H1 (cell line): ENCODE measurements at regions not wholly inside any gene's neighbourhood (a gene's known extent, or its start where the extent isn't known, plus 50 kb on each side); places are given as distances from the start of the nearest gene placed in this dataset.

Experiments
- CTCF ChIA-PET: fragments of 300-600 bp; sonication (Branson Sonifier 250); formaldehyde crosslinking; loops from one replicate; lab custom pipeline; 2021; ENCODE audit not compliant: partially characterized antibody; lab: Charles Lee
- POLR2A ChIA-PET: fragments of 300-600 bp; sonication (Branson Sonifier 250); formaldehyde crosslinking; loops from one replicate; lab custom pipeline; 2021; ENCODE audit warnings: inconsistent platforms; ENCODE audit not compliant: partially characterized antibody; lab: Charles Lee
- DNase-seq, 2 experiments: peaks; one replicate each; pipeline versions ENCODE4 v3.0.0 to v3.0.0-alpha.2; 2010 to 2022; ENCODE audit warnings: low spot score in 2 of 2, low read depth in 1 of 2, mixed read lengths in 1 of 2
- FAIRE-seq: peaks from 2 replicates; lab custom pipeline; 2011; peaks lifted over from hg19 to GRCh38; lab: Jason Lieb, UNC
- H2AFZ ChIP-seq: 2 replicates; pipeline ENCODE4 v1.8.1; 2012; ENCODE audit warnings: low read length, inconsistent platforms
- H2AK5ac ChIP-seq: 2 replicates; pipeline ENCODE4 v1.6.1; 2013; ENCODE audit warnings: low read depth, low read length
- H2BK120ac ChIP-seq: replicated peaks from 2 replicates; pipeline ENCODE3; 2013; ENCODE audit warnings: low read depth, low read length, inconsistent platforms
- H2BK12ac ChIP-seq: 2 replicates; pipeline ENCODE4 v1.6.1; 2013; ENCODE audit warnings: low read depth, low read length
- H2BK15ac ChIP-seq: 2 replicates; pipeline ENCODE4 v1.6.1; 2013; ENCODE audit warnings: low read length
- H2BK20ac ChIP-seq: 2 replicates; pipeline ENCODE4 v1.6.1; 2013; ENCODE audit warnings: low read length
- H2BK5ac ChIP-seq: 2 replicates; pipeline ENCODE4 v1.6.1; 2013; ENCODE audit warnings: low read depth, low read length
- H3K14ac ChIP-seq: 2 replicates; pipeline ENCODE4 v1.6.1; 2013; ENCODE audit warnings: inconsistent platforms; ENCODE audit not compliant: insufficient read length
- H3K18ac ChIP-seq: 2 replicates; pipeline ENCODE4 v1.6.1; 2013; ENCODE audit warnings: low read length; ENCODE audit errors: extremely low read depth
- H3K23ac ChIP-seq: 2 replicates; pipeline ENCODE4 v1.6.1; 2013; ENCODE audit warnings: inconsistent platforms; ENCODE audit not compliant: insufficient read length
- H3K23me2 ChIP-seq: 2 replicates; pipeline ENCODE4 v1.6.1; 2013; ENCODE audit warnings: low read depth, low read length
- H3K27ac ChIP-seq: 2 replicates; pipeline ENCODE4 v1.6.1; 2011; ENCODE audit warnings: low read depth, low read length, inconsistent platforms
- H3K27me3 ChIP-seq, 4 experiments: replicated peaks in 1 of 4; 1 replicate in 1 of 4; 2 replicates in 3 of 4; pipeline versions ENCODE4 v1.6.1 to v1.8.1; 2011 to 2013; ENCODE audit warnings: low read length in 3 of 4, mild to moderate bottlenecking in 3 of 4, inconsistent platforms in 2 of 4, mixed read lengths in 2 of 4, moderate library complexity in 1 of 4; ENCODE audit not compliant: control insufficient read depth in 3 of 4, insufficient read depth in 3 of 4; ENCODE audit errors: extremely low read depth in 1 of 4
- H3K36me3 ChIP-seq, 4 experiments: 2 replicates each; pipeline versions ENCODE4 v1.6.1 to v1.8.1; 2011 to 2013; ENCODE audit warnings: mild to moderate bottlenecking in 4 of 4, low read length in 3 of 4, moderate library complexity in 2 of 4, control low read depth in 1 of 4, inconsistent platforms in 1 of 4; ENCODE audit not compliant: insufficient read depth in 4 of 4, control insufficient read depth in 2 of 4
- H3K4ac ChIP-seq: replicated peaks from 2 replicates; pipeline ENCODE3; 2013; ENCODE audit warnings: low read length, low read depth, mixed read lengths, inconsistent platforms; ENCODE audit not compliant: insufficient read length
- H3K4me1 ChIP-seq, 4 experiments: replicated peaks in 1 of 4; 1 replicate in 1 of 4; 2 replicates in 3 of 4; pipeline versions ENCODE4 v1.6.1 to v1.8.1; 2011 to 2013; ENCODE audit warnings: low read length in 3 of 4, inconsistent platforms in 2 of 4, mixed read lengths in 1 of 4; ENCODE audit not compliant: insufficient read depth in 4 of 4, control insufficient read depth in 3 of 4
- H3K4me2 ChIP-seq, 2 experiments: 2 replicates each; pipeline versions ENCODE4 v1.6.1 to v1.8.1; 2011 to 2013; ENCODE audit warnings: low read depth in 2 of 2, low read length in 2 of 2, control low read depth in 1 of 2, inconsistent platforms in 1 of 2, mild to moderate bottlenecking in 1 of 2; ENCODE audit not compliant: insufficient read depth in 1 of 2
- H3K4me3 ChIP-seq, 4 experiments: fragments of 200-600, 300-600 bp in 1 of 4; sonication (generic), shearing (Covaris generic), sonication (Bioruptor Twin) in 1 of 4; 2 replicates each; pipeline versions ENCODE4 v1.5.1 to v1.8.1; 2011 to 2016; ENCODE audit warnings: low read length in 4 of 4, low read depth in 3 of 4, control low read depth in 2 of 4, inconsistent platforms in 2 of 4, mild to moderate bottlenecking in 2 of 4, mixed read lengths in 1 of 4, moderate library complexity in 1 of 4; ENCODE audit not compliant: insufficient read depth in 2 of 4; ENCODE audit errors: extremely low read depth in 1 of 4
- H3K56ac ChIP-seq: replicated peaks from 2 replicates; pipeline ENCODE3; 2013; ENCODE audit warnings: low read depth, mild to moderate bottlenecking, mixed read lengths, low read length, inconsistent platforms; ENCODE audit not compliant: insufficient read length
- H3K79me1 ChIP-seq: 2 replicates; pipeline ENCODE4 v1.6.1; 2013; ENCODE audit warnings: low read depth, low read length, control low read depth
- H3K79me2 ChIP-seq, 2 experiments: 2 replicates each; pipeline versions ENCODE4 v1.6.1 to v1.8.1; 2012 to 2013; ENCODE audit warnings: low read length in 2 of 2, mild to moderate bottlenecking in 2 of 2, inconsistent platforms in 1 of 2; ENCODE audit not compliant: insufficient read depth in 2 of 2, control insufficient read depth in 1 of 2
- H3K9ac ChIP-seq, 4 experiments: replicated peaks in 1 of 4; 1 replicate in 1 of 4; 2 replicates in 3 of 4; pipeline versions ENCODE4 v1.6.1 to v1.8.1; 2011 to 2013; ENCODE audit warnings: low read depth in 3 of 4, low read length in 3 of 4, control low read depth in 2 of 4, mild to moderate bottlenecking in 2 of 4, moderate library complexity in 2 of 4, inconsistent platforms in 1 of 4; ENCODE audit errors: extremely low read depth in 1 of 4
- H3K9me3 ChIP-seq, 2 experiments: 2 replicates each; pipeline versions ENCODE4 v1.6.1 to v1.8.1; 2012 to 2013; ENCODE audit warnings: mild to moderate bottlenecking in 2 of 2, moderate library complexity in 2 of 2, control low read depth in 1 of 2, inconsistent platforms in 1 of 2, low read depth in 1 of 2, low read length in 1 of 2, mixed read lengths in 1 of 2; ENCODE audit not compliant: insufficient read depth in 2 of 2
- H4K20me1 ChIP-seq, 2 experiments: replicated peaks in 1 of 2; 2 replicates each; pipeline versions ENCODE3 to v1.8.1; 2011 to 2013; ENCODE audit warnings: inconsistent platforms in 2 of 2, low read length in 2 of 2, mild to moderate bottlenecking in 1 of 2; ENCODE audit not compliant: insufficient read depth in 2 of 2, control insufficient read depth in 1 of 2
- H4K5ac ChIP-seq: 2 replicates; pipeline ENCODE4 v1.6.1; 2013; ENCODE audit warnings: low read length, low read depth, mixed read lengths, inconsistent platforms; ENCODE audit not compliant: insufficient read length
- H4K8ac ChIP-seq: 2 replicates; pipeline ENCODE4 v1.8.0; 2013; ENCODE audit warnings: mild to moderate bottlenecking, moderate library complexity, low read length, inconsistent platforms; ENCODE audit not compliant: insufficient read depth; ENCODE audit errors: extremely low read depth
- H4K91ac ChIP-seq: replicated peaks from 2 replicates; pipeline ENCODE3; 2013; ENCODE audit warnings: low read length, mixed read lengths, inconsistent platforms; ENCODE audit not compliant: insufficient read length
- CBX8 ChIP-seq: fragments of 300-800, 300-1000 bp; sonication (generic); IDR thresholded peaks from 2 replicates; pipeline ENCODE4 v1.7.1; 2016; ENCODE audit warnings: low read depth, low read length, borderline replicate concordance
- CEBPB ChIP-seq: IDR thresholded peaks from 2 replicates; pipeline ENCODE4 v1.6.1; 2012; ENCODE audit warnings: low read depth, low read length
- CTCF ChIP-seq, 3 experiments: IDR thresholded peaks; 1 replicate in 2 of 3; 2 replicates in 1 of 3; pipeline versions ENCODE4 v1.5.1 to v1.6.1; 2011; ENCODE audit warnings: low read length in 3 of 3, mild to moderate bottlenecking in 3 of 3, inconsistent platforms in 2 of 3, low read depth in 1 of 3, moderate library complexity in 1 of 3; ENCODE audit not compliant: insufficient read depth in 1 of 3; ENCODE audit errors: control extremely low read depth in 1 of 3
- EGR1 ChIP-seq: IDR thresholded peaks from 2 replicates; pipeline ENCODE4 v1.6.1; 2011; ENCODE audit warnings: low read depth, low read length, borderline replicate concordance
- FOSL1 ChIP-seq: IDR thresholded peaks from 2 replicates; pipeline ENCODE4 v1.6.1; 2011; ENCODE audit warnings: mild to moderate bottlenecking, low read depth, low read length, moderate library complexity; ENCODE audit not compliant: insufficient read depth
- JUN ChIP-seq: IDR thresholded peaks from 2 replicates; pipeline ENCODE4 v1.6.1; 2011; ENCODE audit warnings: low read depth, mild to moderate bottlenecking, improper control_type of control experiment, low read length
- NRF1 ChIP-seq: IDR thresholded peaks from 2 replicates; pipeline ENCODE4 v1.6.1; 2011; ENCODE audit warnings: mild to moderate bottlenecking, low read depth, low read length, improper control_type of control experiment
- POLR2A ChIP-seq, 2 experiments: IDR thresholded peaks; 1 replicate in 1 of 2; 2 replicates in 1 of 2; pipeline ENCODE4 v1.6.1; 2011; ENCODE audit warnings: low read depth in 2 of 2, low read length in 2 of 2, mild to moderate bottlenecking in 2 of 2; ENCODE audit errors: control extremely low read depth in 1 of 2
- RAD21 ChIP-seq, 2 experiments: IDR thresholded peaks in 1 of 2; conservative IDR thresholded peaks in 1 of 2; 2 replicates each; pipeline ENCODE4 v1.6.1; 2011; ENCODE audit warnings: low read depth in 2 of 2, low read length in 2 of 2, improper control_type of control experiment in 1 of 2, inconsistent platforms in 1 of 2, mild to moderate bottlenecking in 1 of 2, moderate library complexity in 1 of 2
- SP1 ChIP-seq: IDR thresholded peaks from 2 replicates; pipeline ENCODE4 v1.6.1; 2011; ENCODE audit warnings: low read depth, low read length
- SP2 ChIP-seq: IDR thresholded peaks from 2 replicates; pipeline ENCODE4 v1.6.1; 2012; ENCODE audit warnings: mild to moderate bottlenecking, low read length, inconsistent platforms
- TBP ChIP-seq: IDR thresholded peaks from 2 replicates; pipeline ENCODE4 v1.6.1; 2011; ENCODE audit warnings: low read depth, low read length, improper control_type of control experiment
- WGBS, 2 experiments: shearing (Covaris generic) in 1 of 2; methylation state at CpG; one replicate each; pipeline versions ENCODE4 v1.1.6 to v1.1.7; 2013 to 2015; ENCODE audit warnings: low lambda C conversion rate in 2 of 2, mixed read lengths in 2 of 2, inconsistent platforms in 1 of 2, low coverage in 1 of 2, missing lambda C conversion rate in 1 of 2; ENCODE audit not compliant: insufficient replicate concordance in 2 of 2, insufficient coverage in 1 of 2, insufficient read length in 1 of 2; ENCODE audit errors: extremely low coverage in 1 of 2, missing lambda C conversion rate in 1 of 2; 5-methylcytosine and 5-hydroxymethylcytosine counted together

DNA sequence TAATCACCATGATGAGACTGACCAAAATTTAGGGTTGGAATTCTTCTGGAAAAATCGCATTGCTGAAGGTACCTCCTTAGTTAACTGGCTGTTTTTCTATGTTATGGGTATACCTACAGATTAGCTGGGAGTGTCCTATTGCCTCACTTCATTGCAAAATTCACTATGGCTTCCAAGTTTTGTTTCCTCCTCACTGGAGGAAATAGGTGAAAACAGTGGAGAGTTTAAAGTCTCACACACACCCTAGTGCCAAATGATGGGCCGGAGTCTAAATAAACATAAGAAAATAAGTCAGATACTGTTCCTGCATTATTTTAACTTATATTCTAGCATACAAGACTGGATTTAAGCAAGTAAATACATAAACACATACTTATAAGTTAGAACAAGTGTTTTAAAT is 98.2 kb downstream of the AHR start:
- no peak overlapping the region for H4K91ac ChIP-seq
- H4K5ac ChIP-seq = no peak overlapping the region
- H3K4me3 ChIP-seq = no peak overlapping the region
- no peak overlapping the region for H2BK20ac ChIP-seq
- no peak overlapping the region for H2BK120ac ChIP-seq
- no peaks in the 10 kb centered on the region for H3K79me1 ChIP-seq
- H3K27me3 ChIP-seq = no peaks in the 10 kb centered on the region
- H2AK5ac ChIP-seq = no peak overlapping the region
- no peak overlapping the region for H3K23ac ChIP-seq
- H3K27ac ChIP-seq = no peak overlapping the region
- FAIRE-seq (no peak), DNase-seq (no peak)
- no peak overlapping the region for H2BK5ac ChIP-seq
- H4K20me1 ChIP-seq = no peaks in the 10 kb centered on the region
- peaks cover 0 to 6% (median 0%) of the 10 kb centered on the region in 4 experiments; a peak in 2 of 8 replicates for H3K36me3 ChIP-seq
- H3K4ac ChIP-seq = no peak overlapping the region
- H3K4me2 ChIP-seq = no peak overlapping the region
- no peak for TF ChIP-seq RAD21 (IDR thresholded peaks at IDR 0.05 in 1 of 2, conservative IDR thresholded peaks at IDR 0.05 in 1 of 2; ENCODE audit: low read depth in 2 of 2, low read length in 2 of 2)
- TF ChIP-seq NRF1 = no peak
- no peak for TF ChIP-seq TBP
- TF ChIP-seq CEBPB = no peak
- no peak for TF ChIP-seq EGR1
- TF ChIP-seq JUN = no peak
- TF ChIP-seq SP1 = no peak
- TF ChIP-seq SP2 = no peak
- no peak for TF ChIP-seq FOSL1
- no peak for TF ChIP-seq POLR2A (IDR thresholded peaks at IDR 0.05; ENCODE audit: control extremely low read depth in 1 of 2, low read depth in 2 of 2, low read length in 2 of 2)
- TF ChIP-seq CTCF (IDR thresholded peaks at IDR 0.05; ENCODE audit: control extremely low read depth in 1 of 3, insufficient read depth in 1 of 3, low read depth in 1 of 3, low read length in 3 of 3) = no peak
- no peak for TF ChIP-seq CBX8
- H3K9me3 ChIP-seq = peaks cover 14 to 21% of the 10 kb centered on the region in 2 experiments
- no peak overlapping the region for H3K9ac ChIP-seq
- no peak overlapping the region for H2AFZ ChIP-seq
- no peak overlapping the region for H3K18ac ChIP-seq
- H3K14ac ChIP-seq = no peak overlapping the region
- no peaks in the 10 kb centered on the region for H3K4me1 ChIP-seq
- CTCF ChIA-PET = no interaction called here
- no peak overlapping the region for H3K56ac ChIP-seq
- POLR2A ChIA-PET = no interaction called here
- H3K23me2 ChIP-seq = no peaks in the 10 kb centered on the region
- H2BK12ac ChIP-seq = no peak overlapping the region
- WGBS, 2 experiments = 92% methylated on average over 2 of the region's 2 CpGs; no CpG with 5 or more reads in 1 of the 2 experiments
- H2BK15ac ChIP-seq = no peak overlapping the region
- H3K79me2 ChIP-seq = no peaks in the 10 kb centered on the region
- H4K8ac ChIP-seq = no peak overlapping the region
